Erythroblast (primary cell): ENCODE measurements at regions not wholly inside any gene's neighbourhood (a gene's known extent, or its start where the extent isn't known, plus 50 kb on each side); places are given as distances from the start of the nearest gene placed in this dataset.

ENCODE experiments used
- GATA1 ChIP-seq: IDR thresholded peaks from 2 replicates; pipeline ENCODE4 v1.6.1; 2011; ENCODE audit warnings: low read depth, mild to moderate bottlenecking, control low read depth, low read length, moderate library complexity
- POLR2A ChIP-seq: IDR thresholded peaks from 2 replicates; pipeline ENCODE4 v1.6.1; 2011; ENCODE audit warnings: mild to moderate bottlenecking, low read length

GRCh38 chr14:49050822-49051221 lies 535.4 kb downstream of the RPS29 start:
- no peak for TF ChIP-seq POLR2A
- TF ChIP-seq GATA1, result no peak
